H1 (cell line): ENCODE measurements at regions not wholly inside any gene's neighbourhood (a gene's known extent, or its start where the extent isn't known, plus 50 kb on each side); places are given as distances from the start of the nearest gene placed in this dataset.

Experiments used
- CTCF ChIA-PET: fragments of 300-600 bp; sonication (Branson Sonifier 250); formaldehyde crosslinking; loops from one replicate; lab custom pipeline; 2021; ENCODE audit not compliant: partially characterized antibody; lab: Charles Lee
- POLR2A ChIA-PET: fragments of 300-600 bp; sonication (Branson Sonifier 250); formaldehyde crosslinking; loops from one replicate; lab custom pipeline; 2021; ENCODE audit warnings: inconsistent platforms; ENCODE audit not compliant: partially characterized antibody; lab: Charles Lee
- DNase-seq, 2 experiments: peaks; one replicate each; pipeline versions ENCODE4 v3.0.0 to v3.0.0-alpha.2; 2010 to 2022; ENCODE audit warnings: low spot score in 2 of 2, low read depth in 1 of 2, mixed read lengths in 1 of 2
- FAIRE-seq: peaks from 2 replicates; lab custom pipeline; 2011; peaks lifted over from hg19 to GRCh38; lab: Jason Lieb, UNC
- H2AFZ ChIP-seq: 2 replicates; pipeline ENCODE4 v1.8.1; 2012; ENCODE audit warnings: low read length, inconsistent platforms
- H2AK5ac ChIP-seq: 2 replicates; pipeline ENCODE4 v1.6.1; 2013; ENCODE audit warnings: low read depth, low read length
- H2BK120ac ChIP-seq: replicated peaks from 2 replicates; pipeline ENCODE3; 2013; ENCODE audit warnings: low read depth, low read length, inconsistent platforms
- H2BK12ac ChIP-seq: 2 replicates; pipeline ENCODE4 v1.6.1; 2013; ENCODE audit warnings: low read depth, low read length
- H2BK15ac ChIP-seq: 2 replicates; pipeline ENCODE4 v1.6.1; 2013; ENCODE audit warnings: low read length
- H2BK20ac ChIP-seq: 2 replicates; pipeline ENCODE4 v1.6.1; 2013; ENCODE audit warnings: low read length
- H2BK5ac ChIP-seq: 2 replicates; pipeline ENCODE4 v1.6.1; 2013; ENCODE audit warnings: low read depth, low read length
- H3K14ac ChIP-seq: 2 replicates; pipeline ENCODE4 v1.6.1; 2013; ENCODE audit warnings: inconsistent platforms; ENCODE audit not compliant: insufficient read length
- H3K18ac ChIP-seq: 2 replicates; pipeline ENCODE4 v1.6.1; 2013; ENCODE audit warnings: low read length; ENCODE audit errors: extremely low read depth
- H3K23ac ChIP-seq: 2 replicates; pipeline ENCODE4 v1.6.1; 2013; ENCODE audit warnings: inconsistent platforms; ENCODE audit not compliant: insufficient read length
- H3K23me2 ChIP-seq: 2 replicates; pipeline ENCODE4 v1.6.1; 2013; ENCODE audit warnings: low read depth, low read length
- H3K27ac ChIP-seq: 2 replicates; pipeline ENCODE4 v1.6.1; 2011; ENCODE audit warnings: low read depth, low read length, inconsistent platforms
- H3K27me3 ChIP-seq, 4 experiments: replicated peaks in 1 of 4; 1 replicate in 1 of 4; 2 replicates in 3 of 4; pipeline versions ENCODE4 v1.6.1 to v1.8.1; 2011 to 2013; ENCODE audit warnings: low read length in 3 of 4, mild to moderate bottlenecking in 3 of 4, inconsistent platforms in 2 of 4, mixed read lengths in 2 of 4, moderate library complexity in 1 of 4; ENCODE audit not compliant: control insufficient read depth in 3 of 4, insufficient read depth in 3 of 4; ENCODE audit errors: extremely low read depth in 1 of 4
- H3K36me3 ChIP-seq, 4 experiments: 2 replicates each; pipeline versions ENCODE4 v1.6.1 to v1.8.1; 2011 to 2013; ENCODE audit warnings: mild to moderate bottlenecking in 4 of 4, low read length in 3 of 4, moderate library complexity in 2 of 4, control low read depth in 1 of 4, inconsistent platforms in 1 of 4; ENCODE audit not compliant: insufficient read depth in 4 of 4, control insufficient read depth in 2 of 4
- H3K4ac ChIP-seq: replicated peaks from 2 replicates; pipeline ENCODE3; 2013; ENCODE audit warnings: low read length, low read depth, mixed read lengths, inconsistent platforms; ENCODE audit not compliant: insufficient read length
- H3K4me1 ChIP-seq, 4 experiments: replicated peaks in 1 of 4; 1 replicate in 1 of 4; 2 replicates in 3 of 4; pipeline versions ENCODE4 v1.6.1 to v1.8.1; 2011 to 2013; ENCODE audit warnings: low read length in 3 of 4, inconsistent platforms in 2 of 4, mixed read lengths in 1 of 4; ENCODE audit not compliant: insufficient read depth in 4 of 4, control insufficient read depth in 3 of 4
- H3K4me2 ChIP-seq, 2 experiments: 2 replicates each; pipeline versions ENCODE4 v1.6.1 to v1.8.1; 2011 to 2013; ENCODE audit warnings: low read depth in 2 of 2, low read length in 2 of 2, control low read depth in 1 of 2, inconsistent platforms in 1 of 2, mild to moderate bottlenecking in 1 of 2; ENCODE audit not compliant: insufficient read depth in 1 of 2
- H3K4me3 ChIP-seq, 4 experiments: fragments of 200-600, 300-600 bp in 1 of 4; sonication (generic), shearing (Covaris generic), sonication (Bioruptor Twin) in 1 of 4; 2 replicates each; pipeline versions ENCODE4 v1.5.1 to v1.8.1; 2011 to 2016; ENCODE audit warnings: low read length in 4 of 4, low read depth in 3 of 4, control low read depth in 2 of 4, inconsistent platforms in 2 of 4, mild to moderate bottlenecking in 2 of 4, mixed read lengths in 1 of 4, moderate library complexity in 1 of 4; ENCODE audit not compliant: insufficient read depth in 2 of 4; ENCODE audit errors: extremely low read depth in 1 of 4
- H3K56ac ChIP-seq: replicated peaks from 2 replicates; pipeline ENCODE3; 2013; ENCODE audit warnings: low read depth, mild to moderate bottlenecking, mixed read lengths, low read length, inconsistent platforms; ENCODE audit not compliant: insufficient read length
- H3K79me1 ChIP-seq: 2 replicates; pipeline ENCODE4 v1.6.1; 2013; ENCODE audit warnings: low read depth, low read length, control low read depth
- H3K79me2 ChIP-seq, 2 experiments: 2 replicates each; pipeline versions ENCODE4 v1.6.1 to v1.8.1; 2012 to 2013; ENCODE audit warnings: low read length in 2 of 2, mild to moderate bottlenecking in 2 of 2, inconsistent platforms in 1 of 2; ENCODE audit not compliant: insufficient read depth in 2 of 2, control insufficient read depth in 1 of 2
- H3K9ac ChIP-seq, 4 experiments: replicated peaks in 1 of 4; 1 replicate in 1 of 4; 2 replicates in 3 of 4; pipeline versions ENCODE4 v1.6.1 to v1.8.1; 2011 to 2013; ENCODE audit warnings: low read depth in 3 of 4, low read length in 3 of 4, control low read depth in 2 of 4, mild to moderate bottlenecking in 2 of 4, moderate library complexity in 2 of 4, inconsistent platforms in 1 of 4; ENCODE audit errors: extremely low read depth in 1 of 4
- H3K9me3 ChIP-seq, 2 experiments: 2 replicates each; pipeline versions ENCODE4 v1.6.1 to v1.8.1; 2012 to 2013; ENCODE audit warnings: mild to moderate bottlenecking in 2 of 2, moderate library complexity in 2 of 2, control low read depth in 1 of 2, inconsistent platforms in 1 of 2, low read depth in 1 of 2, low read length in 1 of 2, mixed read lengths in 1 of 2; ENCODE audit not compliant: insufficient read depth in 2 of 2
- H4K20me1 ChIP-seq, 2 experiments: replicated peaks in 1 of 2; 2 replicates each; pipeline versions ENCODE3 to v1.8.1; 2011 to 2013; ENCODE audit warnings: inconsistent platforms in 2 of 2, low read length in 2 of 2, mild to moderate bottlenecking in 1 of 2; ENCODE audit not compliant: insufficient read depth in 2 of 2, control insufficient read depth in 1 of 2
- H4K5ac ChIP-seq: 2 replicates; pipeline ENCODE4 v1.6.1; 2013; ENCODE audit warnings: low read length, low read depth, mixed read lengths, inconsistent platforms; ENCODE audit not compliant: insufficient read length
- H4K8ac ChIP-seq: 2 replicates; pipeline ENCODE4 v1.8.0; 2013; ENCODE audit warnings: mild to moderate bottlenecking, moderate library complexity, low read length, inconsistent platforms; ENCODE audit not compliant: insufficient read depth; ENCODE audit errors: extremely low read depth
- H4K91ac ChIP-seq: replicated peaks from 2 replicates; pipeline ENCODE3; 2013; ENCODE audit warnings: low read length, mixed read lengths, inconsistent platforms; ENCODE audit not compliant: insufficient read length
- CHD2 ChIP-seq: IDR thresholded peaks from 2 replicates; pipeline ENCODE4 v1.6.1; 2012; ENCODE audit warnings: low read length, improper control_type of control experiment
- HDAC6 ChIP-seq: IDR thresholded peaks from one replicate; pipeline ENCODE4 v1.7.1; 2012; ENCODE audit warnings: low read depth, mild to moderate bottlenecking, inconsistent platforms, low read length, moderate library complexity
- KDM4A ChIP-seq: IDR thresholded peaks from one replicate; pipeline ENCODE4 v1.7.1; 2012; ENCODE audit warnings: low read depth, mild to moderate bottlenecking, moderate library complexity, low read length, inconsistent platforms; ENCODE audit not compliant: severe bottlenecking
- POLR2A ChIP-seq, 2 experiments: IDR thresholded peaks; 1 replicate in 1 of 2; 2 replicates in 1 of 2; pipeline ENCODE4 v1.6.1; 2011; ENCODE audit warnings: low read depth in 2 of 2, low read length in 2 of 2, mild to moderate bottlenecking in 2 of 2; ENCODE audit errors: control extremely low read depth in 1 of 2
- POU5F1 ChIP-seq: IDR thresholded peaks from 2 replicates; pipeline ENCODE4 v1.6.1; 2011; ENCODE audit warnings: low read depth, mild to moderate bottlenecking, low read length, moderate library complexity
- RBBP5 ChIP-seq: IDR thresholded peaks from 2 replicates; pipeline ENCODE4 v1.7.1; 2012; ENCODE audit warnings: low read depth, mild to moderate bottlenecking, inconsistent platforms, low read length, moderate library complexity, borderline replicate concordance
- SIX5 ChIP-seq: IDR thresholded peaks from 2 replicates; pipeline ENCODE4 v1.6.1; 2011; ENCODE audit warnings: mild to moderate bottlenecking, low read depth, low read length
- TCF12 ChIP-seq: IDR thresholded peaks from 2 replicates; pipeline ENCODE4 v1.6.1; 2011; ENCODE audit warnings: low read depth, mild to moderate bottlenecking, low read length
- YY1 ChIP-seq: IDR thresholded peaks from 2 replicates; pipeline ENCODE4 v1.6.1; 2011; ENCODE audit warnings: low read depth, mild to moderate bottlenecking, low read length
- ZNF274 ChIP-seq: IDR thresholded peaks from 2 replicates; pipeline ENCODE4 v1.7.0; 2012; ENCODE audit warnings: low read length, borderline replicate concordance; ENCODE audit errors: extremely low read depth
- WGBS, 2 experiments: shearing (Covaris generic) in 1 of 2; methylation state at CpG; one replicate each; pipeline versions ENCODE4 v1.1.6 to v1.1.7; 2013 to 2015; ENCODE audit warnings: low lambda C conversion rate in 2 of 2, mixed read lengths in 2 of 2, inconsistent platforms in 1 of 2, low coverage in 1 of 2, missing lambda C conversion rate in 1 of 2; ENCODE audit not compliant: insufficient replicate concordance in 2 of 2, insufficient coverage in 1 of 2, insufficient read length in 1 of 2; ENCODE audit errors: extremely low coverage in 1 of 2, missing lambda C conversion rate in 1 of 2; 5-methylcytosine and 5-hydroxymethylcytosine counted together

DNA sequence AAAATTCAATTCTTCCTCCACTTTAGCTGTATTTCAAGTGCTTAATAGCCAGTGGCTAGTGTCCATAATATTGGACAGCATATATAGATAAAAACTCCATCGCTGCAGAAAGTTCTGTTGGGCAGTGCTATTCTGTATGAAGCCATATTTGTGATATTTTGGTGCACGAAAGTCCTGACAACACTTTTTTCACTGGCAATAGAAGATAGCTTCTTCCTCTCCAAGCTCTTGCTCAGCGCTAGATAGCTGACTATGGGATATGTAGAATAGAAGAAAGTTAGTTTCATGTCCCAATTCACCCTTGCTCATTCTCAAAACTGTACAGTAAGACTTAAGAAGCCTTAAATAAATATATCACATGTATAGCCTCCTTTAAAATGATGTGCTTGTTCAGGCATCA, 269.9 kb downstream of the TLR4 start:
- H3K14ac ChIP-seq: no peak overlapping the region
- no peak overlapping the region for H2BK20ac ChIP-seq
- no peak overlapping the region for H2BK120ac ChIP-seq
- no peaks in the 10 kb centered on the region for H3K79me1 ChIP-seq
- H3K27me3 ChIP-seq: no peaks in the 10 kb centered on the region
- POLR2A ChIA-PET: no interaction called here
- H4K8ac ChIP-seq: no peak overlapping the region
- no peaks in the 10 kb centered on the region for H4K20me1 ChIP-seq
- H4K91ac ChIP-seq: no peak overlapping the region
- no peak overlapping the region for H2BK5ac ChIP-seq
- no peaks in the 10 kb centered on the region for H3K23me2 ChIP-seq
- no peak overlapping the region for H2AK5ac ChIP-seq
- H3K27ac ChIP-seq: no peak overlapping the region
- no peaks in the 10 kb centered on the region for H3K36me3 ChIP-seq
- no peak overlapping the region for H3K4me3 ChIP-seq
- no peak overlapping the region for H3K9ac ChIP-seq
- no peak overlapping the region for H3K56ac ChIP-seq
- H3K4me1 ChIP-seq: no peaks in the 10 kb centered on the region
- WGBS, 2 experiments: 58% methylated on average over 3 of the region's 3 CpGs; no CpG with 5 or more reads in 1 of the 2 experiments
- no peak overlapping the region for H3K4me2 ChIP-seq
- no peak overlapping the region for H2BK15ac ChIP-seq
- no peak overlapping the region for H4K5ac ChIP-seq
- H3K23ac ChIP-seq: no peak overlapping the region
- FAIRE-seq: no peak
- no peak overlapping the region for H3K4ac ChIP-seq
- no peak overlapping the region for H2AFZ ChIP-seq
- no peaks in the 10 kb centered on the region for H3K79me2 ChIP-seq
- CTCF ChIA-PET: interaction anchor here (1.1 kb wide), 1 partner anchor 29 kb away, joined by 3 read pairs; no protein-coding TSS in a partner anchor
- TF ChIP-seq SIX5 (no peak), HDAC6 (no peak), POU5F1 (no peak), RBBP5 (no peak), KDM4A (no peak), CHD2 (no peak), YY1 (no peak), TCF12 (no peak), ZNF274 (no peak), POLR2A (IDR thresholded peaks at IDR 0.05; ENCODE audit: control extremely low read depth in 1 of 2, low read depth in 2 of 2, low read length in 2 of 2) (no peak)
- TF ChIP-seq, all 59 proteins: peak for 0
- no peak for DNase-seq
- Histone ChIP-seq H3K9me3 (no peaks in the 10 kb centered on the region), H3K18ac (no peak overlapping the region), H2BK12ac (no peak overlapping the region)
